GM21390 (cell line): ENCODE measurements at regions not wholly inside any gene's neighbourhood (a gene's known extent, or its start where the extent isn't known, plus 50 kb on each side); places are given as distances from the start of the nearest gene placed in this dataset.

Source experiments
- ATAC-seq: cut with Tn5 transposase; IDR thresholded peaks from one replicate; pipeline ENCODE4 v1.9.1; 2021; ENCODE audit not compliant: unreplicated experiment

DNA sequence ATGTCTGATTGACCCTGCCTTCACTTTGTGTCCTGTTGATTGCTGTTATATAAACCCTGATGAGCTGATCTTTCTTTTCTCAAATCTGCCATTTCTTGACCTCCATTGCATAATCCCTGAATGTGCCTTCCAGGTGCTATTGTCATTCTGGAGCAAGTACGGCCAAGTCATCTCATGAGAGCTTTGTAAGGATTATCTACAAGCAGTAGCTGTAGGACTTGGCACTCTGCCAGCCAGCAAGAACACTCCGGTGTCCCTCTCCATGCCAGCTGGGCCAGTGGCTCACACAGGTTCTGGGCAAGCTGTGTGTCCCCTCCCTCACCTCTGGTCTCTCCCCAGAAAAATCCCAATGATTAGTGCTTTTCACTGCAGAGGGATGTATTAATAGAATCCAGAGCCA is 348.1 kb downstream of the FOXO1 start:
- no peak for ATAC-seq

GRCh38 chr13:40319699-40320579 is 346.5 kb downstream of the FOXO1 start:
- no peak for ATAC-seq

GRCh38 chr13:40328091-40328490 is 338.4 kb downstream of the FOXO1 start:
- no peak for ATAC-seq

DNA sequence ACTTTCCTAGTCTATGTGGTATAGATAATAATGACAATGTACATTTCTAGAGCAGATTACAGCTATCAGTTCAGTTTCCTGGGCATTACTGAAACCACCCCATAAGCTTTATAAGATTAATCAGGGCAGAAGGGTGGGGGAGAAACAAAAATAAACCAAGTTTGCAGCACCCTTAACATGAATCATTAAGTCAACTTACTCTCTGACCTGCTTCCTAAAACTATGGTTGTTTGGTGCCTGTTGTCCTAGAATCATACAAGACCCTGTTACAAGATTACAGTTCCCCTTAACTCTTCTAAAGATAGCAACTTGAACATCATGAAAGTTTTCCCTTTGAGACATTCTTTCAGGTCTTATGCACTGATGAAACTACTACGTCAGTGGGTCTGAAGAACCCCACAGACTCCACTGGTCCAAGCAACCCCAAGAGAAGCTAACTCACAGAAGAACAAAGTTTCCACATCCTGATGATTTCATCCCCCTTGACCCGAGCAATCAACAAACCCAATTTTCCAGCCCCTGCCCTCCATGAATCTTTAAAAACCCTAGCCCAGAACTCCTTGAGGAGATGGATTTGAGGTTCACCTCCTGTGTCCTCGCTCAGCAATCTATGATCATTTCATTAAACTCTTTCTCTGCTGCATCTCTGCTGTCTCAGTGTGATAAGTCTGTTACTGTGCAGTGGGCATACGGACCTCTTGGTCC is 336.5 kb downstream of the FOXO1 start:
- ATAC-seq: no peak

- ATAC-seq: no peak
Measured at GRCh38 chr13:40330950-40331349, 335.5 kb downstream of the FOXO1 start.

GRCh38 chr13:40331802-40332201 is 334.6 kb downstream of the FOXO1 start:
- no peak for ATAC-seq

GRCh38 chr13:40333226-40333625 is 333.2 kb downstream of the FOXO1 start:
- no peak for ATAC-seq

DNA sequence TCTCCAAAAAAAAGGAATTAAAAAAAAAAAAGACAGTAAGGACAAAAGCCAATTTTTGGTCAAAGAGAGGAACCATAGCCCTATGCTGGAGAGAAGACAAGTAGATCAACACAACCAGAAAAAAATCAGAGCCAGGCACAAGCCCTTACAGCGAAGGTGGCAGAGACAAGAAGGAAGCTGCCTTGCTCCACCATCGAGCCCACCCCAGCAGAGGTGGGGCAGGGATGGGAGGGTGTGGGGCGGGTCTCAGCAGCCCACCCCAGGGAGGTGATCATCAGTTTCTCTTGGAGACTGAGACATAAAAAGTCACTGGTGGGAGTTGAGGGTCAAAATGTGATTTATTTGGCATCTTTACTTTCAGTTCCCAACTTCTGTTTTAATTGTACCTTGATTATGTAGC is 332.4 kb downstream of the FOXO1 start:
- ATAC-seq: no peak

- no peak for ATAC-seq
Measured at GRCh38 chr13:40334616-40335015, 331.8 kb downstream of the FOXO1 start.

GRCh38 chr13:40336228-40337221 is 329.9 kb downstream of the FOXO1 start:
- no peak for ATAC-seq

- no peak for ATAC-seq
Measured at GRCh38 chr13:40337651-40338050, 328.8 kb downstream of the FOXO1 start.

GRCh38 chr13:40338217-40338616 is 328.2 kb downstream of the FOXO1 start:
- ATAC-seq: no peak

GRCh38 chr13:40340368-40341095 is 325.9 kb downstream of the FOXO1 start:
- no peak for ATAC-seq

GRCh38 chr13:40341096-40341471 is 325.4 kb downstream of the FOXO1 start:
- ATAC-seq: no peak

GRCh38 chr13:40341501-40341900 is 324.9 kb downstream of the FOXO1 start:
- ATAC-seq: no peak

- no peak for ATAC-seq
Measured at GRCh38 chr13:40342461-40342860, 324.0 kb downstream of the FOXO1 start.

- ATAC-seq: no peak
Measured at GRCh38 chr13:40342901-40343300, 323.5 kb downstream of the FOXO1 start.

DNA sequence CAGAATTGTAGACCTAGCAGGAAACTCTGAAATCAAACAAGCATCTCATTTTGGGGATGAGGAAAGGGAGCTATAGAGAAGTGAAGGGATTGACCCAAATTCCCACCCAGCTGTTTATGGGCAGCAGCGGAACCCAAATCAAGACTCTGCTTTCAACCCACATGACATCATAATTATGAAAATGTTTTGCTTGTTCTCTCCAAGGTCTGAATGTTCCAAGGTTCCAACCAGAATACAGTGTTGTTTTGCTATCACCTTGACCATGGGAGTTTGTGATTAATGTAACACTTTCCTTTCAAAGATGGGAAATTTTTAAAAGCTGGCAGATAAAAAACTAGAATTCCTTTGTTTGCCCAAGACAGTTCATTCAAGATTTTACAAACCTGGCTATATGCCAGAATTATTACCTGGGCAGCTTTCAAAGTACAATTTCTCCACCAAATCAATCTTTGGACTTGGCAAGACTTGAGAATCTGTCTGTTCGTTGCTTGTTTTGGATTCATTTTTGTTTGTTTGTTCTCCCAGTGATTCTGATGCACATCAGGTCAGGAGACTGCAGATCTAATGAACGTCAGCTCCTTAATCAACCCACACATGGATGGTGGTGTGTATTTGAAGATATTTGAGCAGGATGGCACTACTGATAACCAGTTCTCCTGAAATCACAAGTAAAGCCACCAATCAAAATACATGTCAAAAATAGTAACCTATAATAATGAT is 322.7 kb downstream of the FOXO1 start:
- no peak for ATAC-seq

DNA sequence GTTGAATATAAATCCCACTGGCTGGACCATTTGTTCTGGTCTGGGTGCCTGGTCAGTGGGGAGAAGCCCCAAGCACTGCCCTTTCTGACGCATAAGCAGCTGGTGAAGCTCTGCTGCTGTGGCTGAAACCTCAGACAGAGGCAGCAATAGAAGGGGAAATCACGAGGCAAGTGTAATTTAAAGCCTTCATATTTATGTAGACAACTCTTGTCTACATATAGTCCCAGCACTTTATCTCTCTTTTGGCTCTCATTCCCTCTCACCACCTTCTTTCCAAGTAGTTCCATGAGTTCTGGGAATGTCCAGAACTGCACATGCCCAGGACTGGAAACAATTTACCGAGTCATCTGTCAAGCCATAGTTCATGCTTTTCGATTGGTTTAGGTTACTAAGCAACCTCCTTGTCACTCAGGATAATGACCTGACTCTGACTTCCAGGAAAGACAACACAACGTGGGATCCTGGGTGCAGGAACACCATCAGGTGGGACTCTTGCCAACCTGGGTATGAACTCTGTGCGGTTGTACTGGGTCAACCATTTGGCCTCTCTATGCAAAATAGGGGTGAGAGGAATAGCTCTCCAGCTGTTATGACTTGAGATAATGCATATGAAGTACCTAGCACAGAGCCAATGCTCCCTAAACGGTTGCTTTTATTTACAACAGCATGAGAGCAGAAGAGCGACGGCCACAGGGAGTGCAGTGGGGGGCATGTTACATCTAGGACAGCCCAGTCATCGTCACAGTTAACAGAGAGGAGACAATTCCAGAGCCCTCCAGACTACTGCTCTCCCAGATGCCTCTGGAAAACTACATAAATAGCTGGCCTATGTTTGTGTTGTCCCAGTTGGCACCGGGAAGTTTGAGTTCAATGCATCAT is 321.9 kb downstream of the FOXO1 start:
- no peak for ATAC-seq
